CD4-positive, CD25-positive, alpha-beta regulatory T cell (primary cell): ENCODE measurements at regions not wholly inside any gene's neighbourhood (a gene's known extent, or its start where the extent isn't known, plus 50 kb on each side); places are given as distances from the start of the nearest gene placed in this dataset.
A peak's percentile ranks its signal among the peaks of the same experiment; 100 is the strongest.

Experiments used
- ATAC-seq, 2 donors: fragments of 150-1000 bp; cut with Tn5 transposase; one replicate each; pipeline ENCODE4 v1.10.0; 2021; ENCODE audit warnings: low read depth in 2 of 2, moderate number of reproducible peaks in 2 of 2, moderate library complexity in 1 of 2
- DNase-seq, 3 donors: peaks; one replicate each; pipeline versions ENCODE4 v3.0.0 to v3.0.0-alpha.2; 2012 to 2022; ENCODE audit warnings: mixed read lengths in 1 of 3
- H3K27ac ChIP-seq: one replicate; pipeline ENCODE4 v1.7.0; 2013; ENCODE audit warnings: mild to moderate bottlenecking, low read length; ENCODE audit not compliant: insufficient read depth, poor library complexity, severe bottlenecking
- H3K27me3 ChIP-seq: one replicate; pipeline ENCODE4 v1.7.0; 2013; ENCODE audit warnings: low read length; ENCODE audit not compliant: control insufficient read depth, insufficient read depth
- H3K36me3 ChIP-seq: one replicate; pipeline ENCODE4 v1.7.0; 2013; ENCODE audit warnings: mild to moderate bottlenecking, low read length, moderate library complexity; ENCODE audit not compliant: control insufficient read depth, insufficient read depth
- H3K4me1 ChIP-seq: 2 replicates; pipeline ENCODE4 v1.7.0; 2013; ENCODE audit warnings: mild to moderate bottlenecking, low read length; ENCODE audit not compliant: insufficient read depth, control insufficient read depth, poor library complexity, severe bottlenecking
- H3K4me3 ChIP-seq: one replicate; pipeline ENCODE4 v1.7.0; 2013; ENCODE audit warnings: low read depth, mild to moderate bottlenecking, low read length, moderate library complexity
- H3K9me3 ChIP-seq, 2 experiments: 1 replicate in 1 of 2; 2 replicates in 1 of 2; pipeline ENCODE4 v1.7.0; 2013; ENCODE audit warnings: low read length in 2 of 2, mild to moderate bottlenecking in 1 of 2, moderate library complexity in 1 of 2; ENCODE audit not compliant: control insufficient read depth in 2 of 2
- H3K27ac Mint-ChIP-seq, 3 donors: one replicate each; pipeline ENCODE4 v1.8.0; 2020 to 2022; ENCODE audit warnings: mild to moderate bottlenecking in 3 of 3, mixed read lengths in 3 of 3, moderate library complexity in 2 of 3
- H3K27me3 Mint-ChIP-seq: one replicate; pipeline ENCODE4 v1.8.0; 2022; ENCODE audit warnings: mild to moderate bottlenecking, mixed read lengths
- H3K36me3 Mint-ChIP-seq: one replicate; pipeline ENCODE4 v1.8.0; 2020; ENCODE audit warnings: mixed read lengths
- H3K4me1 Mint-ChIP-seq, 4 donors: one replicate each; pipeline ENCODE4 v1.8.0; 2020 to 2022; ENCODE audit warnings: mixed read lengths in 4 of 4, mild to moderate bottlenecking in 1 of 4
- H3K4me3 Mint-ChIP-seq, 4 donors: one replicate each; pipeline ENCODE4 v1.8.0; 2020 to 2022; ENCODE audit warnings: mild to moderate bottlenecking in 4 of 4, mixed read lengths in 4 of 4, moderate library complexity in 3 of 4
- H3K9me3 Mint-ChIP-seq, 7 donors: one replicate each; pipeline ENCODE4 v1.8.0; 2020 to 2022; ENCODE audit warnings: mixed read lengths in 7 of 7, mild to moderate bottlenecking in 3 of 7, moderate library complexity in 2 of 7

DNA sequence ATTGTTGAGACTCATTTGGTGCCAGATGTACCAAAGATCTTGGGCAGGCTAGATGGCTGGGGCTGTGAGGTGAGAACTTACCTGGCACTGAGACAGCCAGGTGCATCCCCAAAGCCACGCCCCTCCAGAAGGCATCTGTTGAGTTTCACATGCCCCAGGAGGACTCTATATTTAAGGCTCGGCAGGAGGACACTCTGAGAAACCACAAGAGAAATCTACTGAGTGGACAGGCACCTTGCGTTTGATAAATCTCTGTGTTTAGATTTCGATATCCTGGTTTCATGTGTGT, 197.9 kb upstream of the ZNF536 start:
- Mint-ChIP-seq H3K4me1 (no peaks in the 10 kb centered on the region), H3K4me3 (no peak overlapping the region), H3K36me3 (no peaks in the 10 kb centered on the region), H3K9me3 (peaks cover 0 to 10% (median 1%) of the 10 kb centered on the region in 7 donors), H3K27me3 (no peaks in the 10 kb centered on the region), H3K27ac (no peak overlapping the region)
- ATAC-seq = no peak
- Histone ChIP-seq H3K9me3 (no peaks in the 10 kb centered on the region), H3K4me1 (no peaks in the 10 kb centered on the region), H3K36me3 (no peaks in the 10 kb centered on the region), H3K4me3 (no peak overlapping the region), H3K27ac (no peak overlapping the region), H3K27me3 (peaks cover 1% of the 10 kb centered on the region)
- DNase-seq = no peak

DNA sequence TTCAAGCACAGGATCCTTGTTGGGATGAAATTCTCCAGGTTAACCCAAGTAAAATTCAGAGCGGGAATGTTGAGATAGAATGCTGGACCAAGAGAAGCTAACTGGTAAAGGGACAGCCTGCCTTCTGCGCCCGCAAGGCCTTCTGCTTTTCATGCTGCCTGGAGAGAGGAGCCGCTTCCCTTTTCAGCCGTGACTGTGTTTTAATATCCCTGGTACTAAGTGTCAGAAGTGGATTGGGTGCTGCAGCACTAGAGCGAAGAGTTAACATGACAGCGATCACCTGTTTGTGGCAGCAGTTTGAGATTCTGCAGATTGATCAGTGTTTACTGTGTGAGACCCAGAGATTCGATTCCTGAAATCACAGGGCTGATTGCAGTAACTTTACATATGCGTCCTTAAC, 197.4 kb upstream of the ZNF536 start:
- Mint-ChIP-seq H3K27me3 (no peaks in the 10 kb centered on the region), H3K9me3 (peaks cover 0 to 13% (median 5%) of the 10 kb centered on the region in 7 donors), H3K4me1 (no peaks in the 10 kb centered on the region), H3K27ac (no peak overlapping the region), H3K36me3 (no peaks in the 10 kb centered on the region), H3K4me3 (no peak overlapping the region)
- ATAC-seq (no peak), DNase-seq (no peak)
- Histone ChIP-seq H3K9me3 (no peaks in the 10 kb centered on the region), H3K27me3 (peaks cover 1% of the 10 kb centered on the region), H3K27ac (no peak overlapping the region), H3K4me1 (no peaks in the 10 kb centered on the region), H3K4me3 (no peak overlapping the region), H3K36me3 (no peaks in the 10 kb centered on the region)

DNA sequence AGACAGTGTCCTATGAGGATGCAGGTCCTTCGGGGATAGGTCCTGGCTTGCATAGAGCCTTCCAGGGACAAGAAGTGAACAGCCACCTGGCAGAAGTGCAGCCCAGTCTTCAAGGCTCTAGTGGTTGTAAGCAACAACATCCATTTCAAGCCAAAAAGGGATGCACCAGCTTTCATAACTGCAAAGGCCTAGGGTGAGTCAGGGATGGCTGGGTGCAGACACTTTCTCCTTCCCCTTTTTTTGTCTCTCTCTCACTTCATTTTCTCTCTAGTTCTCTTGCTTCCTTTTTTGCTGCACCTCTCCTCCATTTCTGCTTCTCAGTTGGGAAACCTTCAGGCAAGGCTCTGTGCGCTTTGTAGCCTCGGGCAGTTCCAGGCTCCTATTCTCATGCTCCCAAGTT, 196.2 kb upstream of the ZNF536 start:
- peaks cover 1% of the 10 kb centered on the region for H3K27me3 ChIP-seq
- no peak for ATAC-seq
- H3K9me3 ChIP-seq = no peaks in the 10 kb centered on the region
- Mint-ChIP-seq H3K27me3 (no peaks in the 10 kb centered on the region), H3K4me1 (no peaks in the 10 kb centered on the region), H3K36me3 (no peaks in the 10 kb centered on the region), H3K9me3 (peaks cover 0 to 22% (median 8%) of the 10 kb centered on the region in 7 donors), H3K4me3 (no peak overlapping the region), H3K27ac (peak overlapping the region in 1 of 3 donors; percentile 9)
- no peak overlapping the region for H3K4me3 ChIP-seq
- no peaks in the 10 kb centered on the region for H3K36me3 ChIP-seq
- no peak overlapping the region for H3K27ac ChIP-seq
- no peaks in the 10 kb centered on the region for H3K4me1 ChIP-seq
- DNase-seq = no peak

DNA sequence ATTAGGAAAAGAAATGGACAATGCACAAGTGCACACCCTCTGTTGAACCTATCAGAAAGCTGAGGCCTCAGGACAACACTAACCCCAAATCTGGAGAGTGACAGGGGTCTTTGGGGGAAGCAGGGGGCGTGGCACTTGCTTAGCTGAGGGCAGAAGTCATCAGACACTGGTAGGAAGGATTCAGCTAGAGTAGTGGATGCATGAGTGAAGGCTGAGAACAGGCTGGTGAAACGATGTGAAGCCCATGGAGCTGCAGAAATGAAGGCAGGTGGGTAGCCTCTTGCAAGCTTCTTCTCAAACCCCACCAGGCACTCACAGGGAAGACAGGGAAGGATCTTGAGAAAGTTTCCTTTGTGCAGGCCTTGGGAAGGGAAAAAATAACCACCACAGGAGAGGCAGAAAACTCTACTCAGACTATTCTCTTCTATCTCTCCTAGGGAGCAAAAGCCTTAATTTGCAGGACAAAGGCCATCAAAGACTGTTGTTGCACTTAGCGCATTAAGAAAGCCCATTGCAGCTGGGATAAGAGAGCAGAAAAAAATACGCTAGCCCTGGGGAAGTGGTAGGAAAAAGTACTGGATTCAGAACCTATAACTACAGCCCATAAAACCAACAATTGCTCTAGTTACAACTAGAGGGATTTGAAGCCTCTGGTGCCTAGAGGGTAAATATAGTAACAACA, 193.3 kb upstream of the ZNF536 start:
- no peak for DNase-seq
- Histone ChIP-seq H3K27me3 (peaks cover 1% of the 10 kb centered on the region), H3K4me1 (no peaks in the 10 kb centered on the region), H3K36me3 (no peaks in the 10 kb centered on the region), H3K9me3 (peaks cover 14 to 16% of the 10 kb centered on the region in 2 experiments), H3K27ac (no peak overlapping the region), H3K4me3 (no peak overlapping the region)
- Mint-ChIP-seq H3K27me3 (peaks cover under 1% of the 10 kb centered on the region), H3K4me3 (no peak overlapping the region), H3K27ac (no peak overlapping the region), H3K36me3 (no peaks in the 10 kb centered on the region), H3K4me1 (no peaks in the 10 kb centered on the region), H3K9me3 (peaks cover 4 to 39% (median 14%) of the 10 kb centered on the region in 7 donors)
- ATAC-seq = no peak

DNA sequence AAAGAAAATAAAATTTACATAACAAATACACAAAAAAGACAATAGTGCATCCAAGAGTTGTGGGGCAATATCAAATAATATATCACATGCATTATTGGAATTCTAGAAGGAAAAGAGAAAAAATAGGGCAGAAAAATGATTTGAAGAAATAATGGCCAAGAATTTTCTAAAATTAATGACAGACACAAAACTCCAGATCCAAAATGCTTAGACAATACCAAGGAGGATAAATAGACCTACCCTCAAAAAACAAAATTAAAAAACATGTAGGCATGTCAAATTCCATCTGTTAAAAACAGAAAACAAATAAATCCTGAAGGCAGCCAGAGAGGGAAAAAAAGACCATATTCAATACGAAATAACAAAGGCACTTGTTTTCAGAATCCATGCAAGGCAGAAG, 191.5 kb upstream of the ZNF536 start:
- Histone ChIP-seq H3K4me1 (no peaks in the 10 kb centered on the region), H3K27ac (no peak overlapping the region), H3K27me3 (peaks cover 1% of the 10 kb centered on the region), H3K4me3 (no peak overlapping the region), H3K36me3 (no peaks in the 10 kb centered on the region), H3K9me3 (peaks cover 20 to 21% of the 10 kb centered on the region in 2 experiments)
- no peaks in the 10 kb centered on the region for H3K36me3 Mint-ChIP-seq
- H3K27me3 Mint-ChIP-seq = peaks cover 4% of the 10 kb centered on the region
- no peaks in the 10 kb centered on the region for H3K4me1 Mint-ChIP-seq
- DNase-seq (no peak), ATAC-seq (no peak)
- H3K27ac Mint-ChIP-seq = no peak overlapping the region
- no peak overlapping the region for H3K4me3 Mint-ChIP-seq
- peaks cover 4 to 53% (median 17%) of the 10 kb centered on the region in 7 donors for H3K9me3 Mint-ChIP-seq

- Histone ChIP-seq H3K27ac (no peak overlapping the region), H3K36me3 (no peaks in the 10 kb centered on the region), H3K9me3 (peaks cover 20 to 21% of the 10 kb centered on the region in 2 experiments), H3K27me3 (no peaks in the 10 kb centered on the region), H3K4me1 (no peaks in the 10 kb centered on the region), H3K4me3 (no peak overlapping the region)
- Mint-ChIP-seq H3K27me3 (peaks cover 4% of the 10 kb centered on the region), H3K9me3 (peaks cover 4 to 52% (median 17%) of the 10 kb centered on the region in 7 donors), H3K4me1 (no peaks in the 10 kb centered on the region), H3K27ac (no peak overlapping the region), H3K36me3 (no peaks in the 10 kb centered on the region), H3K4me3 (no peak overlapping the region)
- ATAC-seq = no peak
- no peak for DNase-seq
Measured at GRCh38 chr19:30183807-30184490, 188.2 kb upstream of the ZNF536 start.

DNA sequence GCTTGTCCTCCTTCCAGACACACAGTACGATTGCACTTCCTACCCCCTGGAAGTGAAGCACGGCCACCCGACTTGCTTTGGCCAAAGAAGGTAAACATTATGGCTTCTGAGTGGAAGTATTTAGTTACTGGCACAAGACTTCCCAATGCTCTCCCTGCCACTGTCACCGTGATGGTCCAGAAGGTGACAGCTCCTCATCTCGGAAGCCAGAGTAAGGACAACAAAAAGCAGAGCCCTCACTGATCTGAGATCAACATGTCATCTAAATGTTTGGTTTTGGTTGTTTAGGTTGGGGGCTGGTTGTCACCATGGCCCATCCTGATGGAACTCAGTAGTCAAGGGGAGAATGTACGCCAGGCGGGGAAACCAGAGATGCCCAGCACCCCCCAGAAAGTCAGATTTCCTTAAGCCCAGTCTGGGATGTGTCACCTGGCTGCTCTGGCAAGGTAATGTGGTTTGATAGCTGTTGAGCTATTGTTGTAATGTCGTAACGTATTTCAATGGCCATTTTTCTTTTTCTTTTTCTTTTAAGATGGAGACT, 170.1 kb upstream of the ZNF536 start:
- ATAC-seq = no peak

GRCh38 chr19:30204721-30205120, 167.5 kb upstream of the ZNF536 start:
- Mint-ChIP-seq H3K4me3 (no peak overlapping the region), H3K27me3 (peaks cover 5% of the 10 kb centered on the region), H3K4me1 (no peaks in the 10 kb centered on the region), H3K36me3 (no peaks in the 10 kb centered on the region), H3K9me3 (no peaks in the 10 kb centered on the region), H3K27ac (no peak overlapping the region)
- H3K4me1 ChIP-seq = no peaks in the 10 kb centered on the region
- no peaks in the 10 kb centered on the region for H3K27me3 ChIP-seq
- no peaks in the 10 kb centered on the region for H3K36me3 ChIP-seq
- H3K27ac ChIP-seq = no peak overlapping the region
- H3K9me3 ChIP-seq = no peaks in the 10 kb centered on the region
- no peak for DNase-seq
- H3K4me3 ChIP-seq = no peak overlapping the region
- no peak for ATAC-seq

More for the DNA sequence above, 170.1 kb upstream of the ZNF536 start:
- no peaks in the 10 kb centered on the region for H3K4me1 ChIP-seq
- no peaks in the 10 kb centered on the region for H3K36me3 ChIP-seq
- Mint-ChIP-seq H3K27me3 (peaks cover 5% of the 10 kb centered on the region), H3K27ac (peak overlapping the region in 1 of 3 donors; percentile 33), H3K4me3 (no peak overlapping the region), H3K9me3 (peaks cover 0 to 4% (median 3%) of the 10 kb centered on the region in 7 donors), H3K36me3 (no peaks in the 10 kb centered on the region), H3K4me1 (no peaks in the 10 kb centered on the region)
- H3K27me3 ChIP-seq = no peaks in the 10 kb centered on the region
- DNase-seq = no peak
- H3K27ac ChIP-seq = no peak overlapping the region
- H3K9me3 ChIP-seq = no peaks in the 10 kb centered on the region
- H3K4me3 ChIP-seq = no peak overlapping the region
